ENCODE measurements at regions not wholly inside any gene's neighbourhood (a gene's known extent, or its start where the extent isn't known, plus 50 kb on each side); places are given as distances from the start of the nearest gene placed in this dataset.
"Not testable (repeated sequence)": the region's sequence is repeated elsewhere in the genome, so short reads cannot be mapped to it uniquely, and the experiment has no call there.

- TF ChIP-seq POLR2AphosphoS5 (IDR thresholded peaks at IDR 0.05; ENCODE audit: low read length); EZH2 (IDR thresholded peaks at IDR 0.05; ENCODE audit: borderline replicate concordance, control insufficient read depth, low read depth, low read length); SUZ12 (IDR thresholded peaks at IDR 0.05; ENCODE audit: unreplicated experiment): not testable (repeated sequence)
- TF ChIP-seq, protein P1, sequence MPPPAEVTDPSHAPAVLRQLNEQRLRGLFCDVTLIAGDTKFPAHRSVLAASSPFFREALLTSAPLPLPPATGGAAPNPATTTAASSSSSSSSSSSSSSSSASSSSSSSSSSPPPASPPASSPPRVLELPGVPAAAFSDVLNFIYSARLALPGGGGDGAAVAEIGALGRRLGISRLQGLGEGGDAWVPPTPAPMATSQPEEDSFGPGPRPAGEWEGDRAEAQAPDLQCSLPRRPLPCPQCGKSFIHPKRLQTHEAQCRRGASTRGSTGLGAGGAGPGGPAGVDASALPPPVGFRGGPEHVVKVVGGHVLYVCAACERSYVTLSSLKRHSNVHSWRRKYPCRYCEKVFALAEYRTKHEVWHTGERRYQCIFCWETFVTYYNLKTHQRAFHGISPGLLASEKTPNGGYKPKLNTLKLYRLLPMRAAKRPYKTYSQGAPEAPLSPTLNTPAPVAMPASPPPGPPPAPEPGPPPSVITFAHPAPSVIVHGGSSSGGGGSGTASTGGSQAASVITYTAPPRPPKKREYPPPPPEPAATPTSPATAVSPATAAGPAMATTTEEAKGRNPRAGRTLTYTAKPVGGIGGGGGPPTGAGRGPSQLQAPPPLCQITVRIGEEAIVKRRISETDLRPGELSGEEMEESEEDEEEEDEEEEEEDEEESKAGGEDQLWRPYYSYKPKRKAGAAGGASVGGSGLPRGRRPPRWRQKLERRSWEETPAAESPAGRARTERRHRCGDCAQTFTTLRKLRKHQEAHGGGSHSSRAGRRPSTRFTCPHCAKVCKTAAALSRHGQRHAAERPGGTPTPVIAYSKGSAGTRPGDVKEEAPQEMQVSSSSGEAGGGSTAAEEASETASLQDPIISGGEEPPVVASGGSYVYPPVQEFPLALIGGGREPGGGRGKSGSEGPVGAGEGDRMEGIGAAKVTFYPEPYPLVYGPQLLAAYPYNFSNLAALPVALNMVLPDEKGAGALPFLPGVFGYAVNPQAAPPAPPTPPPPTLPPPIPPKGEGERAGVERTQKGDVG (CRISPR knock-in tag; IDR thresholded peaks at IDR 0.05) = not testable (repeated sequence)
- TF ChIP-seq, protein P2, sequence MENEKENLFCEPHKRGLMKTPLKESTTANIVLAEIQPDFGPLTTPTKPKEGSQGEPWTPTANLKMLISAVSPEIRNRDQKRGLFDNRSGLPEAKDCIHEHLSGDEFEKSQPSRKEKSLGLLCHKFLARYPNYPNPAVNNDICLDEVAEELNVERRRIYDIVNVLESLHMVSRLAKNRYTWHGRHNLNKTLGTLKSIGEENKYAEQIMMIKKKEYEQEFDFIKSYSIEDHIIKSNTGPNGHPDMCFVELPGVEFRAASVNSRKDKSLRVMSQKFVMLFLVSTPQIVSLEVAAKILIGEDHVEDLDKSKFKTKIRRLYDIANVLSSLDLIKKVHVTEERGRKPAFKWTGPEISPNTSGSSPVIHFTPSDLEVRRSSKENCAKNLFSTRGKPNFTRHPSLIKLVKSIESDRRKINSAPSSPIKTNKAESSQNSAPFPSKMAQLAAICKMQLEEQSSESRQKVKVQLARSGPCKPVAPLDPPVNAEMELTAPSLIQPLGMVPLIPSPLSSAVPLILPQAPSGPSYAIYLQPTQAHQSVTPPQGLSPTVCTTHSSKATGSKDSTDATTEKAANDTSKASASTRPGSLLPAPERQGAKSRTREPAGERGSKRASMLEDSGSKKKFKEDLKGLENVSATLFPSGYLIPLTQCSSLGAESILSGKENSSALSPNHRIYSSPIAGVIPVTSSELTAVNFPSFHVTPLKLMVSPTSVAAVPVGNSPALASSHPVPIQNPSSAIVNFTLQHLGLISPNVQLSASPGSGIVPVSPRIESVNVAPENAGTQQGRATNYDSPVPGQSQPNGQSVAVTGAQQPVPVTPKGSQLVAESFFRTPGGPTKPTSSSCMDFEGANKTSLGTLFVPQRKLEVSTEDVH (IDR thresholded peaks at IDR 0.05; ENCODE audit: low read depth, partially characterized antibody) = not testable (repeated sequence)
These were observed 468.7 kb downstream of the DIRAS2 start for GRCh38 chr9:90173935-90174334.
